ENCODE measurements at regions not wholly inside any gene's neighbourhood (a gene's known extent, or its start where the extent isn't known, plus 50 kb on each side); places are given as distances from the start of the nearest gene placed in this dataset.

GRCh38 chr10:62501547-62501946 lies 127.4 kb downstream of the ZNF365 start:
- Histone ChIP-seq H3K14ac (ENCODE audit: insufficient read depth, low read length) (no peak overlapping the region), H4K8ac (replicated peaks; ENCODE audit: insufficient read length, low read depth, low read length) (no peak overlapping the region), H3K18ac (ENCODE audit: insufficient read length, low read depth, low read length) (no peak overlapping the region), H4K5ac (ENCODE audit: insufficient read length, low read depth, low read length) (no peak overlapping the region), H3K4ac (ENCODE audit: low read depth, low read length) (no peak overlapping the region), H3K56ac (ENCODE audit: insufficient read length, low read depth, low read length) (no peak overlapping the region), H3T11ph (ENCODE audit: low read length) (no peak overlapping the region), H3K79me1 (ENCODE audit: insufficient read depth, low read depth, low read length, poor library complexity, severe bottlenecking) (no peaks in the 10 kb centered on the region), H2BK15ac (ENCODE audit: low read depth, low read length) (no peak overlapping the region), H2BK20ac (ENCODE audit: low read depth, low read length, poor library complexity, severe bottlenecking) (no peak overlapping the region), H3K23me2 (ENCODE audit: insufficient read length, low read depth, low read length, poor library complexity, severe bottlenecking) (no peaks in the 10 kb centered on the region), H2BK5ac (ENCODE audit: insufficient read length, low read length) (no peak overlapping the region), H3K9me3 (ENCODE audit: control insufficient read depth, low read depth, low read length) (no peaks in the 10 kb centered on the region), H4K20me1 (ENCODE audit: control insufficient read depth, insufficient read depth, insufficient read length) (no peaks in the 10 kb centered on the region), H3K4me2 (ENCODE audit: insufficient read depth, insufficient read length, low read length) (no peak overlapping the region), H4K91ac (ENCODE audit: insufficient read length, low read depth, low read length) (no peak overlapping the region), H3K79me2 (ENCODE audit: insufficient read depth, low read length) (no peaks in the 10 kb centered on the region), H3K23ac (ENCODE audit: insufficient read length, low read depth, low read length) (no peak overlapping the region), H3K4me1 (ENCODE audit: insufficient read depth, low read length) (peaks cover 9% of the 10 kb centered on the region; the same call in 1 of the 2 replicates), H3K27ac (ENCODE audit: insufficient read length, low read depth, low read length) (no peak overlapping the region), H3K9ac (ENCODE audit: extremely low read depth, insufficient read length, low read length) (no peak overlapping the region), H2BK12ac (ENCODE audit: insufficient read length, low read depth, low read length) (no peak overlapping the region), H2BK120ac (ENCODE audit: low read depth, low read length, poor library complexity, severe bottlenecking) (no peak overlapping the region), H2AFZ (ENCODE audit: low read length) (no peak overlapping the region), H3K27me3 (ENCODE audit: insufficient read depth, low read length) (no peaks in the 10 kb centered on the region), H2AK5ac (ENCODE audit: insufficient read length, low read length) (no peak overlapping the region)
- Mint-ChIP-seq H3K27ac (no peak overlapping the region), H3K4me1 (peaks cover 44 to 48% of the 10 kb centered on the region in 2 experiments), H3K4me3 (no peak overlapping the region), H3K9me3 (peaks cover 3% of the 10 kb centered on the region in 2 experiments; a peak in 3 of 5 replicates), H3K36me3 (ENCODE audit: insufficient read depth in 1 of 3, low read depth in 3 of 3) (no peaks in the 10 kb centered on the region; a peak in 1 of 7 replicates), H3K27me3 (ENCODE audit: low read depth) (peaks cover 4% of the 10 kb centered on the region; the same call in 1 of the 2 replicates)
- no CpG with 5 or more reads among the region's 1 CpG for WGBS (ENCODE audit: extremely low coverage, insufficient read length, low lambda C conversion rate)
- TF ChIP-seq CTCF (conservative IDR thresholded peaks at IDR 0.05): no peak
- no peak for DNase-seq

Data from H9 (cell line).